Adrenal gland (tissue), 9 donors: ENCODE measurements at regions not wholly inside any gene's neighbourhood (a gene's known extent, or its start where the extent isn't known, plus 50 kb on each side); places are given as distances from the start of the nearest gene placed in this dataset.

Experiments
- DNase-seq, 7 donors: peaks; one replicate each; pipeline ENCODE4 v3.0.0-alpha.2; 2019 to 2020
- H3K27ac ChIP-seq, 5 donors: fragments of 200-600 bp; sonication (generic) in 4 of 5; 1 replicate in 3 of 5; 2 replicates in 2 of 5; pipeline versions ENCODE4 v1.5.1 to v1.8.0; 2016 to 2020; ENCODE audit warnings: mild to moderate bottlenecking in 1 of 5
- H3K27me3 ChIP-seq: fragments of 200-600 bp; 2 replicates; pipeline ENCODE4 v1.8.0; 2021
- H3K36me3 ChIP-seq, 2 donors: fragments of 200-600 bp; replicated peaks in 1 of 2; 1 replicate in 1 of 2; 2 replicates in 1 of 2; pipeline versions ENCODE4 v1.5.1 to v1.8.0; 2018 to 2022
- H3K4me1 ChIP-seq, 2 donors: fragments of 200-600 bp; replicated peaks in 1 of 2; 1 replicate in 1 of 2; 2 replicates in 1 of 2; pipeline versions ENCODE4 v1.5.1 to v1.8.0; 2018 to 2021
- H3K4me3 ChIP-seq, 4 donors: fragments of 200-600 bp; sonication (generic) in 3 of 4; one replicate each; pipeline ENCODE4 v1.5.1; 2016 to 2018
- H3K9me3 ChIP-seq, 3 donors: fragments of 200-600 bp; sonication (generic) in 1 of 3; replicated peaks in 1 of 3; 1 replicate in 2 of 3; 2 replicates in 1 of 3; pipeline versions ENCODE4 v1.5.1 to v1.8.0; 2016 to 2021
- POLR2A ChIP-seq, 2 donors: fragments of 450-650 bp; IDR thresholded peaks; one replicate each; pipeline ENCODE4 v1.6.1; 2017; ENCODE audit warnings: antibody characterized with exemption in 2 of 2, mild to moderate bottlenecking in 2 of 2, moderate library complexity in 1 of 2
- WGBS, 4 donors: extraction: QIAGEN DNeasy Blood & Tissue Kit in 2 of 4; methylation state at CpG; one replicate each; pipeline versions ENCODE4 v1.1.5 to v1.1.7; 2013 to 2017; 5-methylcytosine and 5-hydroxymethylcytosine counted together
- intact Hi-C, 2 donors: fragments of 100-400 bp; cut with DNase I; formaldehyde crosslinking; loops; one replicate each; pipeline versions ENCODE4 v1.14.1 to v1.15.0; 2022 to 2023
- TF ChIP-seq, protein P1 (sequence below), 6 experiments: fragments of 450-650 bp in 4 of 6; fragments of 200-600 bp in 2 of 6; sonication (generic) in 1 of 6; IDR thresholded peaks; 1 replicate in 5 of 6; 2 replicates in 1 of 6; pipeline versions ENCODE4 v1.5.1 to v1.8.0; 2016 to 2021; ENCODE audit warnings: antibody characterized with exemption in 6 of 6, mild to moderate bottlenecking in 2 of 6, moderate library complexity in 1 of 6
- donor health status: healthy with polysubstance abuse.
- donor health status: Bipolar disorder and iron deficiency.
- donor health status: DM: yes; HTN: yes; CAD: no.
- donor health status: DM: no; HTN: no; CAD: no.
- donor health status: DM: no; HTN: no; CAD: no.

DNA sequence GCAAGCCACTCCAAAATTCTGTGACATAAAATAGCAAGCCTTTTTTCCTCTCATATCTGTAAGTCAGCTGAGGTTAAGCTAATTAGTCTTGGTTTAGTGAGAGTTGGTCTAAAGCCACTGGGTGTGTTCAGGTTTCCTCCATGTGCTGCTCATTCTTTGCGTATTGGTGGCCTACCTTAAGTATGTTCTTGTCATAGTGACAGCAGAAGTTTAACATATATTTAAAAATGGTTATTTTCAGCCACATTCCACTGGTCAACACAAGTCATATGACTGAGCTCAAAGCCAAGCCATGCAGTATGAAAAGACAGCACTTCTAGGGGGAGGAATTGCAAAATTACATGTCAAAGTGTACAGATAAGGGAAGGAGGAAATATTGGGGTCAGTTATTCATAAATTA, 100.5 kb upstream of the FGF10 start:
- Histone ChIP-seq H3K36me3 (no peaks in the 10 kb centered on the region), H3K27ac (no peak overlapping the region), H3K4me1 (no peaks in the 10 kb centered on the region), H3K27me3 (no peaks in the 10 kb centered on the region), H3K9me3 (no peaks in the 10 kb centered on the region), H3K4me3 (no peak overlapping the region)
- DNase-seq: no peak
- intact Hi-C loops: no loop called here
- TF ChIP-seq, protein P1, sequence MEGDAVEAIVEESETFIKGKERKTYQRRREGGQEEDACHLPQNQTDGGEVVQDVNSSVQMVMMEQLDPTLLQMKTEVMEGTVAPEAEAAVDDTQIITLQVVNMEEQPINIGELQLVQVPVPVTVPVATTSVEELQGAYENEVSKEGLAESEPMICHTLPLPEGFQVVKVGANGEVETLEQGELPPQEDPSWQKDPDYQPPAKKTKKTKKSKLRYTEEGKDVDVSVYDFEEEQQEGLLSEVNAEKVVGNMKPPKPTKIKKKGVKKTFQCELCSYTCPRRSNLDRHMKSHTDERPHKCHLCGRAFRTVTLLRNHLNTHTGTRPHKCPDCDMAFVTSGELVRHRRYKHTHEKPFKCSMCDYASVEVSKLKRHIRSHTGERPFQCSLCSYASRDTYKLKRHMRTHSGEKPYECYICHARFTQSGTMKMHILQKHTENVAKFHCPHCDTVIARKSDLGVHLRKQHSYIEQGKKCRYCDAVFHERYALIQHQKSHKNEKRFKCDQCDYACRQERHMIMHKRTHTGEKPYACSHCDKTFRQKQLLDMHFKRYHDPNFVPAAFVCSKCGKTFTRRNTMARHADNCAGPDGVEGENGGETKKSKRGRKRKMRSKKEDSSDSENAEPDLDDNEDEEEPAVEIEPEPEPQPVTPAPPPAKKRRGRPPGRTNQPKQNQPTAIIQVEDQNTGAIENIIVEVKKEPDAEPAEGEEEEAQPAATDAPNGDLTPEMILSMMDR (IDR thresholded peaks at IDR 0.05): no peak
- TF ChIP-seq POLR2A (IDR thresholded peaks at IDR 0.05): no peak
- 70 to 100% (median 84%) methylated on average over 1 of the region's 1 CpG for WGBS, 4 donors

DNA sequence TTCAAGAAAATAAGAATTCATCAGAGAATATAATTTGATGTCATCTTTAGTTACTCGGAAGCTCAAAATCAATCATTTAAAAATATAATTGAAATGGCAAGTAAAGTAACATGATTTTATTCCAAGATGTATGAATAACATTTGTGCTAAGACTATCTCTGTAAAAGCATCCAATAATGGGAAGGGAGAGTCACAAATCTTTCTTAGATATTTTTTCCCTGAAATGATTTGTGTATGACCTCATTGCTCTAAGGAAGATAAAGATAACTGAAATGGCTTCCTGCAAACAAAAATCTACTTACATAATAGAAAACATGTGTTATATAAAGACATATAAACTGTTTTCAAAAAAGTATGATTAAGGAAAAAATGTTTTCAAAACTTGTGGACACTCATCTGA, 97.4 kb upstream of the FGF10 start:
- Histone ChIP-seq H3K36me3 (no peaks in the 10 kb centered on the region), H3K27me3 (no peaks in the 10 kb centered on the region), H3K9me3 (no peaks in the 10 kb centered on the region), H3K27ac (no peak overlapping the region), H3K4me1 (no peaks in the 10 kb centered on the region), H3K4me3 (no peak overlapping the region)
- 0 to 67% (median 53%) methylated on average over 1 of the region's 1 CpG for WGBS, 4 donors
- no peak for DNase-seq
- TF ChIP-seq, protein P1 (IDR thresholded peaks at IDR 0.05): no peak
- TF ChIP-seq POLR2A (IDR thresholded peaks at IDR 0.05): no peak
- intact Hi-C loops: no loop called here

DNA sequence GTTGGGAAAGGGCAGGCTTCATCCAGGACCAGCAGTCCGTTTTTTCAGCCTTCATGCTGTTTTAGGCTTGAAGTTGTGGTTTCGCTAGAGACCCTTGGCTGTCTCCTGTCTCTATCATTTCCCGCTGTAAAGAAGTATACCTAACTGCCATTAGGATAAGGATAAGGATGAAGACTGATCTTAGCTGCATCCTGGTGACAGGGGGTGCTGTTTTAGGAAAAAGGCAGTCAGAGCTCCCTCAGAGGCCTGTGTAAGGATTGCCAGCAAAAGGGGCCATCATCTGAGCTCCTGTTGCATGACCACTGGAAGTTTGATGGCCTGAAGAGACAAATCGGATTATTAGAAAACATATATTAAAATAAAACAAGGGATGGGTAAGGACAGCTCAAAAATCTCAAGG, 64.8 kb upstream of the FGF10 start:
- TF ChIP-seq POLR2A (IDR thresholded peaks at IDR 0.05): no peak
- TF ChIP-seq, protein P1 (IDR thresholded peaks at IDR 0.05): no peak
- Histone ChIP-seq H3K36me3 (no peaks in the 10 kb centered on the region), H3K27ac (no peak overlapping the region), H3K9me3 (no peaks in the 10 kb centered on the region), H3K27me3 (no peaks in the 10 kb centered on the region), H3K4me3 (no peak overlapping the region), H3K4me1 (no peaks in the 10 kb centered on the region)
- no peak for DNase-seq
- 66 to 75% (median 75%) methylated on average over 4 of the region's 4 CpGs for WGBS, 4 donors
- intact Hi-C loops: no loop called here

DNA sequence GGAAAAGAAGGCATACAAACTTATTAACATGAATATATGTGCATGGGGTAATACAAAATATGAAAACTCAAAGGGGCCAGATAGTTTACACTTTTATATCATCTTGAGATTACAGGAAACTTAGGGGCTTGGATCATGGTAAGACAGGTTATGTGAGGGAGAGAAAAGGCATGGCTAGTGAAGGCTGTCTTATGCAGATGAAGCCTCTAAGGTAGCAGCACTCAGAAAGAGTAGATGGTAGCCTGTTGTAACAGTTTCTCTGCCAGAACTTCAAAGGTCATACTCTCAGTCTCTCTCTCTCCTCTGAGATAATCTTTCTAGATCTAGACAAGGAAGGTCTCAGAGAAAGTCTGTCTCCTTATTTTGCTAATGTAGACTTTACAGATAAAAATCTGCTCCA, 57.2 kb upstream of the FGF10 start:
- no peak for DNase-seq
- Histone ChIP-seq H3K4me3 (no peak overlapping the region), H3K27me3 (no peaks in the 10 kb centered on the region), H3K4me1 (no peaks in the 10 kb centered on the region), H3K27ac (no peak overlapping the region), H3K9me3 (no peaks in the 10 kb centered on the region), H3K36me3 (no peaks in the 10 kb centered on the region)
- TF ChIP-seq, protein P1 (IDR thresholded peaks at IDR 0.05): no peak
- intact Hi-C loops: no loop called here
